ENCODE measurements at regions not wholly inside any gene's neighbourhood (a gene's known extent, or its start where the extent isn't known, plus 50 kb on each side); places are given as distances from the start of the nearest gene placed in this dataset.
"Not testable (repeated sequence)": the region's sequence is repeated elsewhere in the genome, so short reads cannot be mapped to it uniquely, and the experiment has no call there.

GRCh38 chr12:75705749-75706711 lies 194.6 kb upstream of the KRR1 start:
- peak; percentile 96 for DNase-seq (ENCODE audit: low read depth)

GRCh38 chr12:75704664-75705063 lies 193.3 kb upstream of the KRR1 start:
- peak; percentile 64 for DNase-seq (ENCODE audit: low read depth)

GRCh38 chr12:75704208-75704607 lies 192.8 kb upstream of the KRR1 start:
- DNase-seq (ENCODE audit: low read depth): no peak

GRCh38 chr12:75703131-75703530 lies 191.7 kb upstream of the KRR1 start:
- DNase-seq (ENCODE audit: low read depth): no peak

- DNase-seq (ENCODE audit: low read depth): no peak
Measured at GRCh38 chr12:75702477-75703093, 191.2 kb upstream of the KRR1 start.

GRCh38 chr12:75701859-75702258 lies 190.4 kb upstream of the KRR1 start:
- DNase-seq (ENCODE audit: low read depth): no peak

GRCh38 chr12:75699728-75700496 lies 188.5 kb upstream of the KRR1 start:
- DNase-seq (ENCODE audit: low read depth): peak; percentile 72

- DNase-seq (ENCODE audit: low read depth): no peak
Measured at GRCh38 chr12:75699251-75699650, 187.8 kb upstream of the KRR1 start.

- no peak for DNase-seq (ENCODE audit: low read depth)
Measured at GRCh38 chr12:75698052-75698451, 186.6 kb upstream of the KRR1 start.

GRCh38 chr12:75695926-75696325 lies 184.5 kb upstream of the KRR1 start:
- DNase-seq (ENCODE audit: low read depth): no peak

- no peak for DNase-seq (ENCODE audit: low read depth)
Measured at GRCh38 chr12:75694534-75695268, 183.3 kb upstream of the KRR1 start.

GRCh38 chr12:75692876-75693275 lies 181.5 kb upstream of the KRR1 start:
- DNase-seq (ENCODE audit: low read depth): no peak

- peak; percentile 92 for DNase-seq (ENCODE audit: low read depth)
Measured at GRCh38 chr12:75690296-75690955, 179.0 kb upstream of the KRR1 start.

- DNase-seq (ENCODE audit: low read depth): not testable (repeated sequence)
Measured at GRCh38 chr12:75686233-75686632, 174.8 kb upstream of the KRR1 start.

- no peak for DNase-seq (ENCODE audit: low read depth)
Measured at GRCh38 chr12:75685617-75686225, 174.3 kb upstream of the KRR1 start.

GRCh38 chr12:75684678-75685616 lies 173.5 kb upstream of the KRR1 start:
- peak; percentile 30 for DNase-seq (ENCODE audit: low read depth)

GRCh38 chr12:75683995-75684586 lies 172.7 kb upstream of the KRR1 start:
- DNase-seq (ENCODE audit: low read depth): not testable (repeated sequence)

GRCh38 chr12:75683220-75683619 lies 171.8 kb upstream of the KRR1 start:
- no peak for DNase-seq (ENCODE audit: low read depth)

- no peak for DNase-seq (ENCODE audit: low read depth)
Measured at GRCh38 chr12:75677522-75677921, 166.1 kb upstream of the KRR1 start.

Data from Daoy (cell line).